Body of pancreas (tissue), 4 donors: ENCODE measurements at regions not wholly inside any gene's neighbourhood (a gene's known extent, or its start where the extent isn't known, plus 50 kb on each side); places are given as distances from the start of the nearest gene placed in this dataset.
"Not testable (repeated sequence)": the region's sequence is repeated elsewhere in the genome, so short reads cannot be mapped to it uniquely, and the experiment has no call there.

ENCODE experiments used
- ATAC-seq: fragments of 150-250 bp; one replicate; pipeline ENCODE4 v1.9.1; 2016
- DNase-seq, 4 donors: peaks; one replicate each; pipeline ENCODE4 v3.0.0-alpha.2; 2019
- H3K27ac ChIP-seq, 4 donors: fragments of 200-600 bp; sonication (generic); 1 replicate in 3 of 4; 2 replicates in 1 of 4; pipeline versions ENCODE4 v1.5.1 to v1.6.1; 2016 to 2019; ENCODE audit warnings: mild to moderate bottlenecking in 1 of 4, mixed read lengths in 1 of 4, moderate library complexity in 1 of 4
- H3K27me3 ChIP-seq, 2 donors: fragments of 200-600 bp; sonication (generic); one replicate each; pipeline ENCODE4 v1.6.0; 2016; ENCODE audit warnings: mild to moderate bottlenecking in 1 of 2
- H3K36me3 ChIP-seq, 2 donors: fragments of 200-600 bp; sonication (generic); replicated peaks in 1 of 2; 2 replicates each; pipeline ENCODE4 v1.5.1; 2016; ENCODE audit warnings: low read depth in 2 of 2; ENCODE audit not compliant: insufficient read depth in 1 of 2
- H3K4me1 ChIP-seq: fragments of 200-600 bp; sonication (generic); one replicate; pipeline ENCODE4 v1.6.0; 2016
- H3K4me3 ChIP-seq, 2 donors: fragments of 200-600 bp; sonication (generic); 1 replicate in 1 of 2; 2 replicates in 1 of 2; pipeline ENCODE4 v1.5.1; 2016 to 2019
- H3K9me3 ChIP-seq, 3 donors: fragments of 200-600 bp; sonication (generic); 1 replicate in 2 of 3; 2 replicates in 1 of 3; pipeline ENCODE4 v1.5.1; 2016
- CTCF ChIP-seq, 7 experiments: fragments of 450-650 bp in 4 of 7; fragments of 200-600 bp in 3 of 7; sonication (generic) in 3 of 7; IDR thresholded peaks; one replicate each; pipeline ENCODE4 v1.5.1; 2016 to 2019; ENCODE audit warnings: antibody characterized with exemption in 7 of 7
- POLR2A ChIP-seq, 3 donors: fragments of 450-650 bp; IDR thresholded peaks; one replicate each; pipeline ENCODE4 v1.6.1; 2016; ENCODE audit warnings: antibody characterized with exemption in 3 of 3, mild to moderate bottlenecking in 2 of 3
- WGBS, 2 donors: methylation state at CpG; one replicate each; pipeline ENCODE4 v1.1.5; 2017; 5-methylcytosine and 5-hydroxymethylcytosine counted together
- intact Hi-C: fragments of 100-400 bp; cut with DNase I; formaldehyde crosslinking; loops from one replicate; pipeline ENCODE4 v1.15.1; 2023

GRCh38 chr2:51780353-51780752 is 748.4 kb upstream of the NRXN1 start:
- DNase-seq (no peak), ATAC-seq (no peak)
- no peaks in the 10 kb centered on the region for H3K4me1 ChIP-seq
- WGBS, 2 donors, result 97 to 100% methylated on average over 1 to 12 of the region's 26 CpGs
- no peak overlapping the region for H3K4me3 ChIP-seq
- H3K36me3 ChIP-seq, result no peaks in the 10 kb centered on the region
- H3K27ac ChIP-seq, result no peak overlapping the region
- intact Hi-C loops, result no loop called here
- no peaks in the 10 kb centered on the region for H3K27me3 ChIP-seq
- H3K9me3 ChIP-seq, result no peaks in the 10 kb centered on the region
- TF ChIP-seq POLR2A (IDR thresholded peaks at IDR 0.05) (no peak), CTCF (IDR thresholded peaks at IDR 0.05) (no peak)

GRCh38 chr2:51779723-51780122 is 747.8 kb upstream of the NRXN1 start:
- H3K27ac ChIP-seq, H3K27me3 ChIP-seq, H3K36me3 ChIP-seq, intact Hi-C loops, H3K9me3 ChIP-seq, H3K4me3 ChIP-seq, ATAC-seq, H3K4me1 ChIP-seq, DNase-seq: not testable (repeated sequence)
- WGBS, 2 donors, result 66 to 83% methylated on average over 7 of the region's 7 CpGs

GRCh38 chr2:51778806-51779205 is 746.9 kb upstream of the NRXN1 start:
- no peak overlapping the region for H3K4me3 ChIP-seq
- ATAC-seq (no peak), DNase-seq (no peak)
- no peak overlapping the region for H3K27ac ChIP-seq
- no peaks in the 10 kb centered on the region for H3K4me1 ChIP-seq
- H3K27me3 ChIP-seq, result no peaks in the 10 kb centered on the region
- H3K9me3 ChIP-seq, result peaks cover 0 to 8% (median 0%) of the 10 kb centered on the region in 3 donors
- intact Hi-C loops, result no loop called here
- H3K36me3 ChIP-seq, result no peaks in the 10 kb centered on the region
- TF ChIP-seq CTCF (IDR thresholded peaks at IDR 0.05) (no peak), POLR2A (IDR thresholded peaks at IDR 0.05) (no peak)
- 49 to 51% methylated on average over 3 of the region's 3 CpGs for WGBS, 2 donors

- intact Hi-C loops, H3K9me3 ChIP-seq, ATAC-seq, H3K4me3 ChIP-seq, H3K27me3 ChIP-seq, H3K27ac ChIP-seq, H3K4me1 ChIP-seq, H3K36me3 ChIP-seq, DNase-seq: not testable (repeated sequence)
- WGBS, 2 donors, result 83% methylated on average over 11 to 12 of the region's 12 CpGs
Observed at GRCh38 chr2:51774606-51775005, 742.7 kb upstream of the NRXN1 start.

DNA sequence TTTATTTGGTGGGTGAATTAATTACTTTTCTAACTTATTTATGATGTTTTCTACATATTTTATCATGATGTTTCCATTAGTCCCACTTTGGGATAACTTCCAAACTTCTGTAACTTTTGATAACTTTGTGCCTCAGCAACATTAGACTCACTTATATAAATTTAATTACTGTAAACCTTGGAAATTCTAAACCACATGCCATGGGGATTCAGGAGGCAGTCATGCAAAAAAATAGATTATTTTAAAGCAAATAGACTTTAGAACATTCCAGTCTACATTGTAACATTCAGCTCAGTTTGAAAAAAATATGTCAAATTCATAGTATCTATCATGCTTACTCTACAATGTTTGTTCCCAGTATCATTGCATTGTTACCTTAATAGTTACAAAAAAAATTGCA is 728.5 kb upstream of the NRXN1 start:
- H3K36me3 ChIP-seq, result no peaks in the 10 kb centered on the region
- TF ChIP-seq POLR2A (IDR thresholded peaks at IDR 0.05) (no peak), CTCF (IDR thresholded peaks at IDR 0.05) (no peak)
- no peak overlapping the region for H3K27ac ChIP-seq
- no peaks in the 10 kb centered on the region for H3K27me3 ChIP-seq
- no peak overlapping the region for H3K4me3 ChIP-seq
- H3K9me3 ChIP-seq, result no peaks in the 10 kb centered on the region
- ATAC-seq (no peak), DNase-seq (no peak)
- intact Hi-C loops, result no loop called here
- no peaks in the 10 kb centered on the region for H3K4me1 ChIP-seq

GRCh38 chr2:51758081-51758480 is 726.1 kb upstream of the NRXN1 start:
- H3K9me3 ChIP-seq, result no peaks in the 10 kb centered on the region
- 20 to 36% methylated on average over 1 of the region's 1 CpG for WGBS, 2 donors
- no peaks in the 10 kb centered on the region for H3K27me3 ChIP-seq
- H3K36me3 ChIP-seq, result no peaks in the 10 kb centered on the region
- H3K4me3 ChIP-seq, result no peak overlapping the region
- intact Hi-C loops, result no loop called here
- no peak overlapping the region for H3K27ac ChIP-seq
- DNase-seq (no peak), ATAC-seq (no peak)
- H3K4me1 ChIP-seq, result no peaks in the 10 kb centered on the region
- TF ChIP-seq POLR2A (IDR thresholded peaks at IDR 0.05), result no peak
- no peak for TF ChIP-seq CTCF (IDR thresholded peaks at IDR 0.05)
